DOHH2 (cell line): ENCODE measurements at regions not wholly inside any gene's neighbourhood (a gene's known extent, or its start where the extent isn't known, plus 50 kb on each side); places are given as distances from the start of the nearest gene placed in this dataset.

Source experiments
- H3F3A ChIP-seq: fragments of 200-600 bp; sonication (generic), shearing (Covaris generic); 2 replicates; pipeline ENCODE4 v1.6.0; 2016; ENCODE audit warnings: antibody characterized with exemption, mild to moderate bottlenecking; ENCODE audit not compliant: control insufficient read depth, insufficient read depth
- H3K27ac ChIP-seq: fragments of 200-600 bp; sonication (generic); 2 replicates; pipeline ENCODE4 v1.5.1; 2014; ENCODE audit warnings: low read depth, mild to moderate bottlenecking, low read length, moderate library complexity
- H3K27me3 ChIP-seq: fragments of 200-600 bp; sonication (generic); 2 replicates; pipeline ENCODE4 v1.6.1; 2014; ENCODE audit warnings: mild to moderate bottlenecking, low read length, mixed read lengths; ENCODE audit not compliant: control insufficient read depth
- H3K36me3 ChIP-seq: fragments of 200-600 bp; sonication (generic); 2 replicates; pipeline ENCODE4 v1.6.1; 2014; ENCODE audit warnings: mild to moderate bottlenecking, low read length, moderate library complexity, mixed read lengths; ENCODE audit not compliant: control insufficient read depth
- H3K4me1 ChIP-seq: fragments of 200-600 bp; sonication (generic); 2 replicates; pipeline ENCODE4 v1.6.1; 2014; ENCODE audit warnings: mild to moderate bottlenecking, low read length, mixed read lengths; ENCODE audit not compliant: control insufficient read depth
- H3K4me2 ChIP-seq: fragments of 200-600 bp; sonication (generic); 2 replicates; pipeline ENCODE4 v1.6.0; 2014; ENCODE audit warnings: mild to moderate bottlenecking, low read length, moderate library complexity
- H3K4me3 ChIP-seq: fragments of 200-600 bp; sonication (generic); 2 replicates; pipeline ENCODE4 v1.5.1; 2014; ENCODE audit warnings: mild to moderate bottlenecking, low read length, mixed read lengths
- H3K79me2 ChIP-seq: fragments of 200-600 bp; sonication (generic); 2 replicates; pipeline ENCODE4 v1.6.1; 2014; ENCODE audit warnings: mild to moderate bottlenecking, low read length, mixed read lengths; ENCODE audit not compliant: control insufficient read depth
- H3K9me2 ChIP-seq: fragments of 200-600 bp; sonication (generic); replicated peaks from 2 replicates; pipeline ENCODE4 v1.6.1; 2014; ENCODE audit warnings: mild to moderate bottlenecking, low read length, mixed read lengths; ENCODE audit not compliant: control insufficient read depth
- H3K9me3 ChIP-seq: fragments of 200-600 bp; sonication (generic); 2 replicates; pipeline ENCODE4 v1.6.1; 2014; ENCODE audit warnings: antibody characterized with exemption, low read length, mixed read lengths; ENCODE audit not compliant: control insufficient read depth, insufficient read depth
- H4K20me1 ChIP-seq: fragments of 200-600 bp; sonication (generic); 2 replicates; pipeline ENCODE4 v1.6.0; 2014; ENCODE audit warnings: low read depth, mild to moderate bottlenecking, antibody characterized with exemption, low read length, moderate library complexity; ENCODE audit not compliant: control insufficient read depth, insufficient read depth
- EZH2phosphoT487 ChIP-seq: fragments of 200-600 bp; sonication (generic); IDR thresholded peaks from 2 replicates; pipeline ENCODE4 v1.6.1; 2017; ENCODE audit warnings: borderline replicate concordance, mild to moderate bottlenecking, antibody characterized with exemption, low read length, moderate library complexity, mixed read lengths
- TF ChIP-seq, protein P1 (sequence below): fragments of 200-600 bp; sonication (generic); IDR thresholded peaks from one replicate; pipeline ENCODE4 v1.5.1; 2014; ENCODE audit warnings: antibody characterized with exemption, mild to moderate bottlenecking, low read depth, low read length; ENCODE audit not compliant: poor library complexity, severe bottlenecking

DNA sequence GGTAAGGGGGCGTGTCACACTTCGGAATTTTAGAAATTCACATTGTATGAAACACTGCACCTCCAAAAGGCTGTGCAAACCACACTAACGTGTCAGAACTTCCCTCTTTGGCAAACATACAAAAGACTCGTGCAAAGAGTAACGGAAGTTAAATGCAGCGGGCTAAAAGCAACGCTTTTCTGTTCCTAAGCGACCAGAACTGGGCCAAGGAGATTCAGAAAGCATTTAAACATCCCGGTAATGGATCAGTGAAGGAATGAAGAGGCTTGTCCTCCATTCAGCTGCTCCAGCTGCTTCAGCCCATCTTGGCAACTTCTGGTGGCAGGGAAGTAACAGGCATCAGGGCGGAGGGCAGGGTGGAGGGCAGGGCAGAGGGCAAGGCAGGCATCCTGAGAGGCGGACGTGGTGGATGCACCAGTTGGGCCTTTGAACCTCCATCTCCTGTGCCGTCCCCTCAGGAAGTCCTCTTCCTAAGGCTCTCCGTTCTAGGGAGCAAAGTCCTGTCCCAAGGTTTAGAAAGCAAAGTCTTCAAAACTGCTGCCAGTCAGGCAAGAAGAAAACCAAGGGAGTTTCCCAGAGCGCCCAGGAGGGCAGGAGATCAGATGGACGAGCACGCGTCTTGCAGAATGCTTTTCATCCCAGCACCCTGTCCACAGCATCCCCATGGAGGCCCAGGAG is 230.7 kb downstream of the ZNF516 start:
- H3K9me2 ChIP-seq, result no peaks in the 10 kb centered on the region
- H3K4me2 ChIP-seq, result no peak overlapping the region
- no peaks in the 10 kb centered on the region for H3K9me3 ChIP-seq
- no peaks in the 10 kb centered on the region for H3K36me3 ChIP-seq
- H3K79me2 ChIP-seq, result no peaks in the 10 kb centered on the region
- no peaks in the 10 kb centered on the region for H4K20me1 ChIP-seq
- no peak overlapping the region for H3K4me3 ChIP-seq
- no peaks in the 10 kb centered on the region for H3K27me3 ChIP-seq
- H3K4me1 ChIP-seq, result no peaks in the 10 kb centered on the region
- H3F3A ChIP-seq, result no peaks in the 10 kb centered on the region
- no peak for TF ChIP-seq EZH2phosphoT487
- TF ChIP-seq, protein P1, sequence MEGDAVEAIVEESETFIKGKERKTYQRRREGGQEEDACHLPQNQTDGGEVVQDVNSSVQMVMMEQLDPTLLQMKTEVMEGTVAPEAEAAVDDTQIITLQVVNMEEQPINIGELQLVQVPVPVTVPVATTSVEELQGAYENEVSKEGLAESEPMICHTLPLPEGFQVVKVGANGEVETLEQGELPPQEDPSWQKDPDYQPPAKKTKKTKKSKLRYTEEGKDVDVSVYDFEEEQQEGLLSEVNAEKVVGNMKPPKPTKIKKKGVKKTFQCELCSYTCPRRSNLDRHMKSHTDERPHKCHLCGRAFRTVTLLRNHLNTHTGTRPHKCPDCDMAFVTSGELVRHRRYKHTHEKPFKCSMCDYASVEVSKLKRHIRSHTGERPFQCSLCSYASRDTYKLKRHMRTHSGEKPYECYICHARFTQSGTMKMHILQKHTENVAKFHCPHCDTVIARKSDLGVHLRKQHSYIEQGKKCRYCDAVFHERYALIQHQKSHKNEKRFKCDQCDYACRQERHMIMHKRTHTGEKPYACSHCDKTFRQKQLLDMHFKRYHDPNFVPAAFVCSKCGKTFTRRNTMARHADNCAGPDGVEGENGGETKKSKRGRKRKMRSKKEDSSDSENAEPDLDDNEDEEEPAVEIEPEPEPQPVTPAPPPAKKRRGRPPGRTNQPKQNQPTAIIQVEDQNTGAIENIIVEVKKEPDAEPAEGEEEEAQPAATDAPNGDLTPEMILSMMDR, result no peak
- H3K27ac ChIP-seq, result no peak overlapping the region

DNA sequence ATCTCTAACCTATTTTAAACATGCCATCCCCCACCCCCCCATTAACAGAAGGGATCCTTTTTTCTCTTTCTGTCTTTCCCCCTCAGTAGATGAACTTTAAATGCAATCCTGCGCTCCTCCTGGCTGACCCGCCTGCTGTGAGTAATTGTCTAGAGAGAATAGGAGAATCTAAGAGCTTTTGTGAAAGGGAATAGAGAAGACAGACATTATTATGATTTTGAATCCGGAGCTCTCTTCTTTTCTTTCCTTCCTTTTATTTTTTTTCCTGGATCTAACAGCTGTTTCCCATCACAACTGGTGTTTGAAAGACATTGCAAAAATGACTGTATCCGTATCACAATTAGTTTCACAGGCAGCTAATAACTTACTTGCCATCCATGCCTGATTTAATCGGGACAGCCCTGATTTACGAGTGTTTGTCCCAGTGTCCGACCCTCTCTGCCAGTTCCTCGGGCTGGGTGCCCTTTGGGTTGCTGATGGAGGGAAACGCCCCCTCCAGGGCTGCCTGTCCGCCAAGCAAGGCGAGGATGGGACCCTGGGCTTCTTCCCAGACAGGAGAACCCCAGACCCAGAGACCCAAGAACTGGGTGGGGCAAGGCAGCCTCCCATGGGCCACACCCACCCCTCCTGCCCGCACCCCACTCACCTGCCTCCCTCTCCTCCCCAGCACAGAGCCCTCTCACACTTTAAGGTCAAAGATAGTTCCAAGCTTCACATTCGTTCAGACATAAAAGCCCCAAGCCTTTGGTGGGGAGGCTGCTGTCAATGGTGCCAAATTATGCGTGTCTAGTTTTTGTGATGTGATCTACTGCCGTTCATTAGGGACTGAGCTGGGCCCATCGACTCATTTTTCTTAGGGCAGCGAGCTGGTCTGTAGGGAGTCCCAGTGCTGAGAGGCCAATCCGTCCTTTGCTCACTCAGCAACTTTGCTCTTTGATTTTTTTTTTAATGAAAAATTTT is 231.7 kb downstream of the ZNF516 start:
- Histone ChIP-seq H3K27ac (no peak overlapping the region), H3K79me2 (no peaks in the 10 kb centered on the region), H3K9me2 (no peaks in the 10 kb centered on the region), H3K4me3 (no peak overlapping the region), H4K20me1 (no peaks in the 10 kb centered on the region), H3K9me3 (no peaks in the 10 kb centered on the region), H3K4me2 (no peak overlapping the region), H3F3A (no peaks in the 10 kb centered on the region), H3K4me1 (no peaks in the 10 kb centered on the region), H3K36me3 (no peaks in the 10 kb centered on the region), H3K27me3 (no peaks in the 10 kb centered on the region)
- TF ChIP-seq, protein P1, result no peak
- TF ChIP-seq EZH2phosphoT487, result no peak

DNA sequence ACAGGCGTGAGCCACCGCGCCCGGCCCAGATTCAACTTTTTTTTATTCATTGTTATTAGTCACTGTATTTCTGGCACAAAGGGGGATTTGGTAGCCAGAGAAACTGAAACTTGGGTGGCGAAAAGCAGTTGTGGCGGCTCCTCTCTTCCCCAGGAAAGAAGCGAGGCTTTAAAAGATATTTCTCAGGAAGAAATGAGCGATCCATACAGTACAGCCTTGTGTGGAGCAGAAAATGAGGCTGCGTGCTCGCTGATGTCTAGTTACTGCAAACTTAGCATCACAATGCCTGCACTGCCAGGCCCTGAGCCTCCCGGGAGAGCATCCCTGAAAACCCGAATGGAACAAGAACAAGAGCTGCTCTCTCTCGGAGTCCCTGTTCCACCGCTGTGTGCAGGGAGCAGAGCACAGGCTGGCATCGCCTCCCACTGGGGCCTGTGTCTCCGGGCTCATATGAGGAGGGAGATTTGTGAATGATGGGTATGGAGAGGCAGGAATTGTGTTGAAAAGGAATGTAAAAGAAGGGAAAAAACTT is 234.0 kb downstream of the ZNF516 start:
- Histone ChIP-seq H3K9me2 (no peaks in the 10 kb centered on the region), H3K4me3 (no peak overlapping the region), H4K20me1 (no peaks in the 10 kb centered on the region), H3K27ac (no peak overlapping the region), H3K4me2 (no peak overlapping the region), H3F3A (no peaks in the 10 kb centered on the region), H3K9me3 (no peaks in the 10 kb centered on the region), H3K79me2 (no peaks in the 10 kb centered on the region), H3K4me1 (no peaks in the 10 kb centered on the region), H3K36me3 (no peaks in the 10 kb centered on the region), H3K27me3 (no peaks in the 10 kb centered on the region)
- TF ChIP-seq, protein P1, result no peak
- TF ChIP-seq EZH2phosphoT487, result no peak
